ENCODE measurements at regions not wholly inside any gene's neighbourhood (a gene's known extent, or its start where the extent isn't known, plus 50 kb on each side); places are given as distances from the start of the nearest gene placed in this dataset.

DNA sequence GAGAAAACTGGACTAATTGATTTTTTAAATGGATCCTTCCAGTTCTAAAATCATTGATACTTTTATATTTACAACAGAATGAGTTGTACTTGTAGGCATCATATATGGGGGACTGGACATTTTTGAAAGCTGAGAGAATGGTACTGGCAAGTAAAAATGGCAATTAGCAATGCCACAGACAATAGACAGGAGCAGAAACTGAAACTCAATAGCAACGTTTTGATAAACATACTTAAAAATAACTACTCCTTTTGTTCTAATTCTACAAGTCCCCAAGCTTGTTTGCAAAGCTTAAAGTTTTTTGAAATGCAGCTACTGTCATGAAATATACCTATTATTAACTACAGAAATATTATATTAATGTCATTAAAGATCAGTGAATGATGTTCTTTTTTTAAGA lies 52.8 kb upstream of the FBXL7 start:
- DNase-seq, result no peak

GRCh38 chr5:15446552-15446951 lies 53.4 kb upstream of the FBXL7 start:
- no peak for DNase-seq

- DNase-seq, result no peak
These were observed 57.8 kb upstream of the FBXL7 start for GRCh38 chr5:15442193-15442570.

DNA sequence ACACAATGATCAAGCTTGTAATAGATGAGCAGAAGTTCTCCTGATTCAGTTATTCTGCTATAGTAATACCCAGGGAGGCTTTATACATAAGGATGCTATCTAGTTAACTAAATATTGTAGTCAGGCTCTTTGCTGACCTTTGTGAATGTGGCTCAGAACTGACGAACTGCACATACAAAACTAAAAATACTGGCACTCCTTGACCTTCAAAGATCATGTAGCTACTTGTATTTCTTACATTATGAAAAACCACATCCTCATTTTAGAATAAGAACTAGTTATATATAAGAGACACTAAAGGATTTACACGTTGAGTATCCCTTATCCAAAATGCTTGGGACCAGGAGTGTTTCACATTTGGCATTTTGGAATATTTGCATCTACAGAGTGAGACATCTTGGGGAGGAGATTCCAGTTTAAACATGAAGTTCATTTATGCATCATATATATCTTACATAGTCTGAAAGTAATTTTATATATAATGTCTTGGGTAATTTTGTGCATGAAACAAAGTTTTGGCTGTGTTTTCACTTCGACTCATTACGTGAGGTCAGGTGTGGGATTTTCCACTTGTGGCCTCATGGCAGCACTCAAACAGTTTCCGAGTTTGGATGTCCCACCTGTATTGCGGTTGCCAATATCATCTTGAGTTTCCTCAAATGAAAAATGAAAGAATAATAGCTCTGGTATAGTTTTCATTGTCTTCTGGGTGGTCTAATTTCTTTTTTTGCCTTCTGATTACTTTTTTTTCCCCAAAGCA lies 58.4 kb upstream of the FBXL7 start:
- DNase-seq, result no peak

DNA sequence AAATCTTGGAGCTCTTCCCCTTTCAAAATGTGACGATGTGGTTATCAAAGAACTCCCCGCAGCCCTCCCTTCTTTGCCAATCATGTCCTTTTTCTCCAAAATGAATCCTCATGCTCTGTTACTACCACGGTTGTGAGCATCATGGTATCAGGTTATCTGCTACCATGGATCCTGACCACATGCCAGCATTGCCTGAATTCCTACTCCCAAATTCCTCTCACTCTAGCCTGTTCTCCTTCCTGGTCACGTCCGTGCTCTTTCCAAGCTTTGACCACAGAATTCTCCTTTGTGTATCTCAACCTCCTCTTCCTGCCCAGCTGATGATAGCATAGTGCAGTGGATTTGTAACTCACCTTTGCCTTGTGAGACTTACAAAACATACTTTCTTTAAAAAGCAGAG lies 59.5 kb upstream of the FBXL7 start:
- DNase-seq, result no peak

GRCh38 chr5:15439801-15440200 lies 60.2 kb upstream of the FBXL7 start:
- no peak for DNase-seq

DNA sequence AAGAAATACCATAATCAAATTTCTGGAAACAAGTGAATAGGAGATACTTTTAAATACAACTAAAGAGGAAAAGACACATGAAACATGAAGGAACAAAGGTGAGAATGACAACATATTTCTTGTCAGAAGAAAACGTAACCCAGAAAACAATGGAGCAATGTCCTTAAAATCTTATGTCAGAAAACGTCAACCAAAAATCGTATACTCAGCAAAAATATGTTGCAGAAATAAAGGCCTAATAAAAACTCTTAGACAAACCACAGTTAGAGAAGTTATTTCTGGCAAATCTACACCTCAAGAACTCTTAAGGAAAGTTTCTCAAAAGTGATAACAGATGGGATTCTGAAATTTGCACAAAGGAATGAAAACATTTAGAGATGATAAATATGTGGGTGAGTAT lies 66.3 kb upstream of the FBXL7 start:
- no peak for DNase-seq

DNA sequence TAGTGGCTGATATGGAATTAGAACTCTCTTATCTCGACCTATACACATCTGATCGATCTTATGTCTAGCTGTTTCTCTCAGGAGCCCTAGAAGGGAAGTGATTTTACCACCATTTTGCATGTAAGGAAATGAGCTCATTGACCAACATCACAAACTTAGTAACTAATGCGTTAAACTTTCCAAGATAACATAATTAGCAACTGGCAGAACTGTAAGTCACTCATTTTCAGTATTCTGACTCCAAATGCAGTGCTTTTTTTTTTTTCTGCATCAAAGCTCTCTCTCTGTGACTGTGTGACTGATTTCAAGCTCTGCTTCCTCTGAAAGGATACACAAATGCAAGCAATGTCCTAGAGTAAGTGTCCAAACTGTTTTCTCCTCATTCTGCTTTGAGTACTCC lies 68.1 kb upstream of the FBXL7 start:
- no peak for DNase-seq

GRCh38 chr5:15425766-15426165 lies 74.2 kb upstream of the FBXL7 start:
- no peak for DNase-seq

GRCh38 chr5:15424769-15425168 lies 75.2 kb upstream of the FBXL7 start:
- no peak for DNase-seq

- no peak for DNase-seq
These were observed 78.0 kb upstream of the FBXL7 start for GRCh38 chr5:15421921-15422412.

GRCh38 chr5:15421381-15421780 lies 78.6 kb upstream of the FBXL7 start:
- DNase-seq, result no peak

- DNase-seq, result no peak
These were observed 79.8 kb upstream of the FBXL7 start for GRCh38 chr5:15420201-15420600.

DNA sequence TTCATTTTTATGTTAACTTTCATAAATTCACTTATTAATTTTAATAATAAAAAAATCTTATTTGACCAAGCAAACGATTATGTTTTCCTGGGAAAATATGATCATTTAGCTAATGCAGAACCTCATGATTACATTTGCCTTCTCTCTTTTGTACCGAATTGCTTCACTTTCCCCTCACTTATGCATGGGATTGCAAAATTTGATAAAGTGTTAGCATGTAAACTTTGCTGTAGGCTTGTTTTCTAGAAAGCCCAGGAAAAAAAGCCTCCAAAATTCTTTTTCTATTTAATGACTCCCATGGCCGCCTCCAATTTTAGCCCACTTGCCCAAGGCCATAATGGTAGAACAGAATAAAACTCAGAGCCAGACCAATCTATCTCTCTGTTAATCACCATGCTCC lies 82.8 kb upstream of the FBXL7 start:
- no peak for DNase-seq

- no peak for DNase-seq
These were observed 93.5 kb upstream of the FBXL7 start for GRCh38 chr5:15406478-15406877.

- no peak for DNase-seq
These were observed 106.8 kb upstream of the FBXL7 start for GRCh38 chr5:15393146-15393545.

DNA sequence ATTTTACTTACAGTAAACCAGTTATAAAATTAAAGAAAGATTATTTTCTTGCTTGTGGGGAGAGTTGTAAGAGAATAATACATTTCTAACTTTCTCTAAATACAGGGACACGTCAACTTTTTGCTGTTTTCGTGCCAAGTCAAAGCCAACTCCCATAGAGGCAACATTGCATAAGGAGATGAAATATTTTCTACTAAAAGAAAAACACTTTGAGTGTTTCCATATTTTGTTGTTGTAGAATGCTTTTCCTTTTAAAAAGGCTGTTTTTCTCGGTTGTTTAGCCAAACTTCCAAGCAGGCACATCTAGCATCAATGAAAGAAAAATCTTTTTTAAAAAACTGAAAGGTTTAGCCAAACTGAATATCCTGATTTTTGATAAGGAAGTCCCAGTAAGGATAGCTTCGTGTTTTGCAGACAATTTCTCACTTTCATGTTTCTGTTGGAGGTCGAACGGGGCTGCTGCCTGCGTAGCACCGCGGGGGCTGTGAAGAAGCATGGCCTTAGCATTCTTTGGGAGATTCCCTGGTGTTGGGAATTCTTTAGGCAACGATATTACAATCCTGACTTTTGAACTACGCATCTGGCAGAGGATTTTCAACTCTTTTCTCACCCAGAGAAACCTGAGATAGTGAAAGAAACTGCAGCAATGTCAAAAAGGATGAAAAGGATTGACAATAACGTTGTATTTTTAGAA lies 108.1 kb upstream of the FBXL7 start:
- DNase-seq, result no peak

DNA sequence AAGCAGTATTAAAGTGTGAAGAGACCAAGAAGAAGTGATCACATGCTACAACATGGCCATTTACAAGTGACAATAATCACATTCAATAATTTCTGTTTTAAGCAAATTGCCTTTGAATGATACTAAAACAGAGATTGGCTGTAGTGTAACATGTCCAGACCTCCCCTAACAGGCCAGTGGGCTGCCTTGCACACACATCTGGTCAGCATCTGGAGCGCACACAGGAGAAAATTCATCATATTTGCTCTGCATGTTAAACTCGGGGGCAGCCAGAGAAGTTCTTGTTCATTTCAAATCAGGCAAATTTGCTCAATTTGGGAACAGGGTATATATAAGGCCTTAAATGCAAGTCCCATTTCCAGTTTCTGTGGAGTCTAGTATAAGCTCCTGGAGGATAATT lies 111.1 kb upstream of the FBXL7 start:
- no peak for DNase-seq

DNA sequence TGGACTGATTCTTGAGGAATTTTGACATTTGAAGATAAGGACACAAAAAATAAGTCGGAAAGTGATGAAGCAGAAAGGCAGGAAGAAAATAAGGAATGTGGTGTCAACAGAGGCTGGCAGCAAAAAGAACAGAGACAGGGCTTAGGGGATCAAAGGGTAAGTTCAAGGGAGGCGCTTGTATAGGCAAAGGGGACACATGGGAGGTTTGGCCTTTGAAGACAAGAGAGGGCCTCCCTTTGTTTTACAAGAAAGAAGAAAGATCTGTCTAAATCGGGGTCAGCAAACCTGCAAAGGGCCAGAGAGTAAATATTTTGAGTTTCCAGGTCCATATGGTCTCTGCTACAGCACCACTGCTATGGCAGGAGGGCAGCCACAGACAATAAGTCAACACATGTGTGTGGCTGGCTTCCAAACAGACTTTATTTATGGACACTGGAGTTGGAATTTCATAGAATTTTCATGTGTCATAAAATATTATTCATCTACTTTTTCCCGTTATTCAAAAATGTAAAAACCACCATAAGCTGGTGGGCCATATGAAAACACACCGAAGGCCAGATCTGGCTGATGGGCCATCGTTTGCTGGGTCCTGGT lies 112.0 kb upstream of the FBXL7 start:
- DNase-seq, result no peak

DNA sequence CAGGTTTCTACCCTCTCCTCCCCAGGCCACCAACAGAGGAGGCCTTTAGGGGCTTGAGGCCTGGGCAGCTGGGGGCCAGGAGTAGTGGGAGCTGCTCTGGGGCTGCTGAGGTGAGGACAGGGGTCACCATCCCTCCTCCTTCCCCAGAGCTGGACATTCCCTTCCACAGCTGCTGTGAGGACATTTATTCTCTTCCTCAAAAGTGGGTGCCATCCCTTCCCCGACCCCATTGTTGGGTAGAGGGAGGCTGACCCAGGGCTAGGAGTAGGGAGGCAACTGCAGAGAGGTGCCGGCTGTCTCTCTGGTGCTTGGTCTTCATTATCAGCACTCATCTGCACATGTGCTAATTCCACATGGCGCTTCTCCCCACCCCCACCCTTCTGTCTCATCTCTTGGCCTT lies 113.9 kb upstream of the FBXL7 start:
- DNase-seq, result no peak

- no peak for DNase-seq
These were observed 114.4 kb upstream of the FBXL7 start for GRCh38 chr5:15385553-15385952.

- no peak for DNase-seq
These were observed 114.9 kb upstream of the FBXL7 start for GRCh38 chr5:15385037-15385436.

GRCh38 chr5:15384581-15384980 lies 115.4 kb upstream of the FBXL7 start:
- no peak for DNase-seq

GRCh38 chr5:15384176-15384575 lies 115.8 kb upstream of the FBXL7 start:
- DNase-seq, result no peak
